PFSK-1 (cell line): ENCODE measurements at regions not wholly inside any gene's neighbourhood (a gene's known extent, or its start where the extent isn't known, plus 50 kb on each side); places are given as distances from the start of the nearest gene placed in this dataset.

ENCODE experiments used
- FOXP2 ChIP-seq: optimal IDR thresholded peaks from 2 replicates; pipeline ENCODE3; 2011; ENCODE audit warnings: borderline replicate concordance, control low read depth, inconsistent platforms; ENCODE audit not compliant: insufficient read depth; ENCODE audit errors: extremely low read length, extremely low read depth
- POLR2AphosphoS5 ChIP-seq: IDR thresholded peaks from 2 replicates; pipeline ENCODE4 v1.6.1; 2012; ENCODE audit warnings: low read depth, mild to moderate bottlenecking, control low read depth, low read length, moderate library complexity
- REST ChIP-seq, 2 experiments: IDR thresholded peaks; 2 replicates each; pipeline versions ENCODE4 v1.6.1 to v1.8.0; 2011 to 2012; ENCODE audit warnings: low read depth in 2 of 2, low read length in 2 of 2, control low read depth in 1 of 2, inconsistent platforms in 1 of 2, mild to moderate bottlenecking in 1 of 2, moderate library complexity in 1 of 2; ENCODE audit not compliant: insufficient read depth in 1 of 2
- SIN3A ChIP-seq: IDR thresholded peaks from 2 replicates; pipeline ENCODE4 v1.6.1; 2012; ENCODE audit warnings: mild to moderate bottlenecking, low read length, moderate library complexity, borderline replicate concordance; ENCODE audit not compliant: insufficient read depth
- TAF1 ChIP-seq: IDR thresholded peaks from 2 replicates; pipeline ENCODE4 v1.6.1; 2012; ENCODE audit warnings: low read length, control low read depth, borderline replicate concordance; ENCODE audit not compliant: insufficient read depth

- TF ChIP-seq SIN3A: no peak
- TF ChIP-seq TAF1: no peak
- no peak for TF ChIP-seq REST (IDR thresholded peaks at IDR 0.05; ENCODE audit: insufficient read depth in 1 of 2, low read depth in 2 of 2, low read length in 2 of 2)
- TF ChIP-seq FOXP2: no peak
- no peak for TF ChIP-seq POLR2AphosphoS5
These were observed 1694.4 kb downstream of the EFNB2 start for GRCh38 chr13:104841110-104841509.

GRCh38 chr13:104837756-104838155 is 1697.7 kb downstream of the EFNB2 start:
- TF ChIP-seq TAF1 (no peak), REST (IDR thresholded peaks at IDR 0.05; ENCODE audit: insufficient read depth in 1 of 2, low read depth in 2 of 2, low read length in 2 of 2) (peak; percentile 64 to 84; a peak in 3 of 4 replicates)

- TF ChIP-seq REST (IDR thresholded peaks at IDR 0.05; ENCODE audit: insufficient read depth in 1 of 2, low read depth in 2 of 2, low read length in 2 of 2) (no peak), POLR2AphosphoS5 (no peak), TAF1 (no peak), FOXP2 (no peak), SIN3A (no peak)
These were observed 1702.2 kb downstream of the EFNB2 start for GRCh38 chr13:104833221-104833620.

GRCh38 chr13:104832231-104832630 is 1703.2 kb downstream of the EFNB2 start:
- TF ChIP-seq FOXP2 (no peak), REST (IDR thresholded peaks at IDR 0.05; ENCODE audit: insufficient read depth in 1 of 2, low read depth in 2 of 2, low read length in 2 of 2) (no peak), POLR2AphosphoS5 (no peak), TAF1 (no peak), SIN3A (no peak)

- TF ChIP-seq TAF1 (no peak), POLR2AphosphoS5 (no peak), REST (IDR thresholded peaks at IDR 0.05; ENCODE audit: insufficient read depth in 1 of 2, low read depth in 2 of 2, low read length in 2 of 2) (no peak), SIN3A (no peak), FOXP2 (no peak)
These were observed 1703.6 kb downstream of the EFNB2 start for GRCh38 chr13:104831831-104832230.
